Fibroblast of lung (primary cell): ENCODE measurements at regions not wholly inside any gene's neighbourhood (a gene's known extent, or its start where the extent isn't known, plus 50 kb on each side); places are given as distances from the start of the nearest gene placed in this dataset.

Experiments used
- DNase-seq, 2 donors: peaks; one replicate each; pipeline versions ENCODE4 v3.0.0 to v3.0.0-alpha.2; 2010; ENCODE audit warnings: low read depth in 2 of 2
- H2AFZ ChIP-seq: 2 replicates; pipeline ENCODE4 v1.5.1; 2012; ENCODE audit warnings: low read length, control low read depth, inconsistent platforms
- H3K27ac ChIP-seq: 2 replicates; pipeline ENCODE4 v1.5.1; 2011; ENCODE audit warnings: low read length, control low read depth; ENCODE audit not compliant: insufficient read depth
- H3K27me3 ChIP-seq: 2 replicates; pipeline ENCODE4 v1.5.1; 2011; ENCODE audit warnings: mild to moderate bottlenecking, low read length; ENCODE audit not compliant: control insufficient read depth, insufficient read depth
- H3K36me3 ChIP-seq: 2 replicates; pipeline ENCODE4 v1.5.1; 2011; ENCODE audit warnings: low read length; ENCODE audit not compliant: control insufficient read depth, insufficient read depth
- H3K4me1 ChIP-seq: 2 replicates; pipeline ENCODE4 v1.5.1; 2011; ENCODE audit warnings: low read length; ENCODE audit not compliant: control insufficient read depth, insufficient read depth; ENCODE audit errors: extremely low read depth
- H3K4me2 ChIP-seq: 2 replicates; pipeline ENCODE4 v1.5.1; 2011; ENCODE audit warnings: low read length, control low read depth; ENCODE audit not compliant: insufficient read depth; ENCODE audit errors: extremely low read depth
- H3K4me3 ChIP-seq, 4 experiments: fragments of 200-600 bp in 1 of 4; sonication (generic) in 1 of 4; replicated peaks in 1 of 4; 2 replicates each; pipeline ENCODE4 v1.5.1; 2011 to 2016; ENCODE audit warnings: low read length in 4 of 4, low read depth in 3 of 4, mild to moderate bottlenecking in 3 of 4, control low read depth in 2 of 4, inconsistent platforms in 1 of 4, mixed read lengths in 1 of 4; ENCODE audit not compliant: insufficient read depth in 1 of 4; ENCODE audit errors: control extremely low read depth in 1 of 4
- H3K79me2 ChIP-seq: 2 replicates; pipeline ENCODE4 v1.5.1; 2012; ENCODE audit warnings: mild to moderate bottlenecking, low read length, inconsistent platforms; ENCODE audit not compliant: control insufficient read depth, insufficient read depth
- H3K9ac ChIP-seq: 2 replicates; pipeline ENCODE4 v1.5.1; 2011; ENCODE audit warnings: mild to moderate bottlenecking, low read length, control low read depth; ENCODE audit not compliant: insufficient read depth
- H3K9me3 ChIP-seq: 2 replicates; pipeline ENCODE4 v1.5.1; 2012; ENCODE audit warnings: low read depth, low read length; ENCODE audit not compliant: control insufficient read depth, insufficient read depth
- H4K20me1 ChIP-seq: 2 replicates; pipeline ENCODE4 v1.5.1; 2011; ENCODE audit warnings: low read length; ENCODE audit not compliant: control insufficient read depth, insufficient read depth; ENCODE audit errors: extremely low read depth
- CTCF ChIP-seq, 2 donors: IDR thresholded peaks in 1 of 2; conservative IDR thresholded peaks in 1 of 2; 1 replicate in 1 of 2; 2 replicates in 1 of 2; pipeline ENCODE4 v1.5.1; 2011 to 2012; ENCODE audit warnings: low read length in 2 of 2, control low read depth in 1 of 2, inconsistent platforms in 1 of 2, low read depth in 1 of 2, mild to moderate bottlenecking in 1 of 2
- EZH2 ChIP-seq: IDR thresholded peaks from 2 replicates; pipeline ENCODE4 v1.5.1; 2012; ENCODE audit warnings: low read length, control low read depth, mild to moderate bottlenecking; ENCODE audit errors: missing control alignments

GRCh38 chr4:110865611-110866259 is 242.9 kb upstream of the PITX2 start:
- no peaks in the 10 kb centered on the region for H3K79me2 ChIP-seq
- H3K27ac ChIP-seq: no peak overlapping the region
- peak; percentile 82 to 92 for DNase-seq
- no peak overlapping the region for H3K4me3 ChIP-seq
- TF ChIP-seq CTCF (conservative IDR thresholded peaks at IDR 0.05 in 1 of 2, IDR thresholded peaks at IDR 0.05 in 1 of 2; ENCODE audit: low read depth in 1 of 2, low read length in 2 of 2) (no peak), EZH2 (no peak)
- no peaks in the 10 kb centered on the region for H3K36me3 ChIP-seq
- H3K4me2 ChIP-seq: no peak overlapping the region
- H3K9ac ChIP-seq: no peak overlapping the region
- no peaks in the 10 kb centered on the region for H3K27me3 ChIP-seq
- H4K20me1 ChIP-seq: no peaks in the 10 kb centered on the region
- peaks cover 9% of the 10 kb centered on the region for H3K4me1 ChIP-seq
- H3K9me3 ChIP-seq: no peaks in the 10 kb centered on the region
- H2AFZ ChIP-seq: no peak overlapping the region

DNA sequence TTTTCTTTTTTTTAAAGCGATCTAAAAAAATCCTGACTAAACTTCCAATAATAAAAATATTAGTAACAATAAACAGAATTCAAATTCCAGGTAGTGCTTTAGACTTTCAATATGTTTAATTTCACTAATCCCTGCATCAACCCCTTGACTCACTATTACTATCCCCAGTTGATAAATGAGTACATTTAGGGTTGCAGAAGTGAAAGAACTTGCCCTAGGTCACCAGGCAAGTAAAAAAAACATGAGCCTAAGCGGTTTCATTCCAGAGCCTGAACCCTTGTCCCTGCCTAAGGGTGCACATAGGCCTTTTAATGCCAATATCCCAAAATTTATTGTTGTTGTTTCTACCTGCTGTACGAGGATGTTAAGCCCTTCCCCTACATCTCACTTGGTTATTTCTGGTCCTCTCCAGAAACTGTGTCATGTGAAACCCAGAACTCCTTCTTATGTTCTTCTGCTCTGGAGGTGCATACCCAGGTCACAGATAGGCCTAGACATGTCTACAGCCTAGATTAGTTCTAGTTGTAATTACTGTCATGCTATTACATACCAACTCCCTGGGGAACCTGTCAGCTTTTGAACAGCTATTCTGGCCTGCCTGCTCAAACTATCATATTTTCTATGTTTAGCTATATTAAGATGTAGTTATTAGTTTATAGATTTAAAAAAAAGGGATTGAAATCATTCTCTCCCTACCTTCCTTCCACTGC is 244.5 kb upstream of the PITX2 start:
- no peak overlapping the region for H3K27ac ChIP-seq
- no peak overlapping the region for H2AFZ ChIP-seq
- H3K9me3 ChIP-seq: no peaks in the 10 kb centered on the region
- H3K4me2 ChIP-seq: no peak overlapping the region
- H3K4me1 ChIP-seq: peaks cover 9% of the 10 kb centered on the region
- H3K36me3 ChIP-seq: no peaks in the 10 kb centered on the region
- no peak overlapping the region for H3K9ac ChIP-seq
- H3K27me3 ChIP-seq: no peaks in the 10 kb centered on the region
- no peaks in the 10 kb centered on the region for H4K20me1 ChIP-seq
- TF ChIP-seq EZH2: no peak
- no peak for TF ChIP-seq CTCF (conservative IDR thresholded peaks at IDR 0.05 in 1 of 2, IDR thresholded peaks at IDR 0.05 in 1 of 2; ENCODE audit: low read depth in 1 of 2, low read length in 2 of 2)
- H3K4me3 ChIP-seq: no peak overlapping the region
- DNase-seq: no peak
- H3K79me2 ChIP-seq: no peaks in the 10 kb centered on the region

DNA sequence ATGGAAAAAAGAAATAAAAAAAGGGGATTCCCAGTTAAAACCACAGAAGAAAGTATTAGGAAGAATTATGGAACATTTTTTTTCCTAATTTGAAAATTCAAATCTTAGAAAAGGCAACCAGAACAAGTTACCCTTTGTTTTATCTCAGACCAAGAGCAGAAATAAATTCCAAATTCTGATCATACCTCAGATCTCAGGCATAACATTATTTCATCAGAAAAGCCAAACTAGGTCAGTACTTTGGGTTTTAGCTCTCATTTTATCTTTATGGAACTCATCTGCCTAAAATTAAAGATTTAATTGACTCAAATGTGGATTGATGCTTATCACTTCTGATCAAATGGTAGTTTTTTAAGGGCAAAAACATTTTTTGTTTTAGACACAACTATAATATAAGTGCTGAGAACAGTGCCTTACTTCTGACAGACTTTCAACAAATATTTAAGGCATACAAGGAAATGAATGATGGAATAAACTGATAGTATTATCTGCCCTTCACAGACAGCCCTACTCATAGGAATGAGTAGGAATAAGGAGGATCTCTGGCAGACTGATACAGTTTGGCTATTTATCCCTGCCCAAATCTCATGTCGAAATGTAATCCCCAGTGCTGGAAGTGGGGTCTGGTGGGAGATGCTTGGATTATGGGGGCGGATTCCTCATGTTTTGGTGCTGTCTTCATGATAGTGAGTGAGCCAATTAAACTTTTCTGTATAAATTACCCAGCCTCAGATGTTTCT is 245.3 kb upstream of the PITX2 start:
- peak in 1 of 2 donors; percentile 39 for DNase-seq
- H4K20me1 ChIP-seq: no peaks in the 10 kb centered on the region
- no peaks in the 10 kb centered on the region for H3K9me3 ChIP-seq
- no peak overlapping the region for H3K4me3 ChIP-seq
- no peaks in the 10 kb centered on the region for H3K79me2 ChIP-seq
- no peaks in the 10 kb centered on the region for H3K27me3 ChIP-seq
- H3K27ac ChIP-seq: no peak overlapping the region
- no peak overlapping the region for H3K4me2 ChIP-seq
- peaks cover 9% of the 10 kb centered on the region for H3K4me1 ChIP-seq
- no peak overlapping the region for H3K9ac ChIP-seq
- no peak for TF ChIP-seq EZH2
- TF ChIP-seq CTCF (conservative IDR thresholded peaks at IDR 0.05 in 1 of 2, IDR thresholded peaks at IDR 0.05 in 1 of 2; ENCODE audit: low read depth in 1 of 2, low read length in 2 of 2): no peak
- H2AFZ ChIP-seq: no peak overlapping the region
- H3K36me3 ChIP-seq: no peaks in the 10 kb centered on the region
